C4-2B (cell line): ENCODE measurements at regions not wholly inside any gene's neighbourhood (a gene's known extent, or its start where the extent isn't known, plus 50 kb on each side); places are given as distances from the start of the nearest gene placed in this dataset.

Experiments used
- ZFX ChIP-seq: fragments of 450-650 bp; IDR thresholded peaks from 2 replicates; pipeline ENCODE4 v1.6.1; 2017
- TF ChIP-seq, protein P1 (sequence below): fragments of 450-650 bp; conservative IDR thresholded peaks from 2 replicates; pipeline ENCODE4 v1.5.1; 2017; ENCODE audit warnings: mild to moderate bottlenecking

DNA sequence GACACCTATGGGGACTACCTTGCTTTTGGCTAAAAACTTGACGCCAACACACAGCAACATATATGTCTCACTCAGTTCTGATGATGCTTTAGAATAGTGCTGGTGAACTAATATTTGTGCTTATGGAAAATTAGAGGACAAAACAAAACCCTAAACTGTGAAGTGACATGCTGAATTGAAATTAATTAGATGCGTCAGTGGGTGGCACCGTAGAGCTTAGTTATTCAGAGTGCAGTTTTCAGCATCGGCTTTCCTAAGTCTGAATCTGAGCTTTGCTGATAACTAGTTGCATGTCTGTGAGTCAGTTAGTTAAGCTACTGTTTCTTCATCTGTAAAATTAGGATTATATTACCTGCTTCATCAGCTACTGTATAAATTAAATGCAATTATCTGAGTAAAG, 245.0 kb upstream of the SORCS1 start:
- TF ChIP-seq, protein P1, sequence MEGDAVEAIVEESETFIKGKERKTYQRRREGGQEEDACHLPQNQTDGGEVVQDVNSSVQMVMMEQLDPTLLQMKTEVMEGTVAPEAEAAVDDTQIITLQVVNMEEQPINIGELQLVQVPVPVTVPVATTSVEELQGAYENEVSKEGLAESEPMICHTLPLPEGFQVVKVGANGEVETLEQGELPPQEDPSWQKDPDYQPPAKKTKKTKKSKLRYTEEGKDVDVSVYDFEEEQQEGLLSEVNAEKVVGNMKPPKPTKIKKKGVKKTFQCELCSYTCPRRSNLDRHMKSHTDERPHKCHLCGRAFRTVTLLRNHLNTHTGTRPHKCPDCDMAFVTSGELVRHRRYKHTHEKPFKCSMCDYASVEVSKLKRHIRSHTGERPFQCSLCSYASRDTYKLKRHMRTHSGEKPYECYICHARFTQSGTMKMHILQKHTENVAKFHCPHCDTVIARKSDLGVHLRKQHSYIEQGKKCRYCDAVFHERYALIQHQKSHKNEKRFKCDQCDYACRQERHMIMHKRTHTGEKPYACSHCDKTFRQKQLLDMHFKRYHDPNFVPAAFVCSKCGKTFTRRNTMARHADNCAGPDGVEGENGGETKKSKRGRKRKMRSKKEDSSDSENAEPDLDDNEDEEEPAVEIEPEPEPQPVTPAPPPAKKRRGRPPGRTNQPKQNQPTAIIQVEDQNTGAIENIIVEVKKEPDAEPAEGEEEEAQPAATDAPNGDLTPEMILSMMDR: peak; percentile 44
- no peak for TF ChIP-seq ZFX
